ENCODE measurements at regions not wholly inside any gene's neighbourhood (a gene's known extent, or its start where the extent isn't known, plus 50 kb on each side); places are given as distances from the start of the nearest gene placed in this dataset.

- no peak for DNase-seq (ENCODE audit: low spot score)
Observed at GRCh38 chr20:50344232-50345071, 153.8 kb downstream of the CEBPB start.

DNA sequence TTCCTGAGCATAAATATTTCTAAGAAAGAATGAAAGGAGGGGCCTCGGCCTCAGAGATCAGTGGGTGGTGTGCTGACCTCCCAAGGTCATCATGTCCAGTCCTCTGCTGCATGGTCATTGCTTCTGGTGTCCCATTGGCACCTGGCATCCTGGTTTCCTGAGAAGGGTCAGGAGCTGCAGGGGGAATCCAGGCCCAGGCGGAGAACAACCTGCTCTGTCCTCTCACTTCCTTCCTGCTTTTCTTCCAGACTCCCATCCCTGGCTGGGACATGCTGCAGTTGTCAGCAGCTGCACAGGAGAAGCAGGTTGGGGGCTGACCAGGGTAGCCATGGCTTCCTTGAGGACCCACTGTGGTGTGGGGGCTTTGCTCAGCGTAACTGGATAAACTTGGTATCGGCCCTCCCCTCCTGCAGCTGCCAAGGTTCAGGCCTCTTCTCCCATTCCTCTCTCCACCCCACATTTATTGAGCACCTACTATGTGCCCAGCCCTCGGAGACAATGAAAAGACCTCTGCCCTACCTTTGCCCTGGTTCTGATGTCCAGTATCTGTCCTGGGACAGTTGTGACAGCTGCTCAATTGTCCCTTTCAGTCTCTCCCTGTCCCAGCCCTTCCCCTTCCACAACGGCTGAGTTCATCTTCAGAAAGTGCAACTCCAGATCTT lies 155.2 kb downstream of the CEBPB start:
- DNase-seq (ENCODE audit: low spot score): no peak

- DNase-seq (ENCODE audit: low spot score): no peak
Observed at GRCh38 chr20:50346374-50347283, 156.0 kb downstream of the CEBPB start.

DNA sequence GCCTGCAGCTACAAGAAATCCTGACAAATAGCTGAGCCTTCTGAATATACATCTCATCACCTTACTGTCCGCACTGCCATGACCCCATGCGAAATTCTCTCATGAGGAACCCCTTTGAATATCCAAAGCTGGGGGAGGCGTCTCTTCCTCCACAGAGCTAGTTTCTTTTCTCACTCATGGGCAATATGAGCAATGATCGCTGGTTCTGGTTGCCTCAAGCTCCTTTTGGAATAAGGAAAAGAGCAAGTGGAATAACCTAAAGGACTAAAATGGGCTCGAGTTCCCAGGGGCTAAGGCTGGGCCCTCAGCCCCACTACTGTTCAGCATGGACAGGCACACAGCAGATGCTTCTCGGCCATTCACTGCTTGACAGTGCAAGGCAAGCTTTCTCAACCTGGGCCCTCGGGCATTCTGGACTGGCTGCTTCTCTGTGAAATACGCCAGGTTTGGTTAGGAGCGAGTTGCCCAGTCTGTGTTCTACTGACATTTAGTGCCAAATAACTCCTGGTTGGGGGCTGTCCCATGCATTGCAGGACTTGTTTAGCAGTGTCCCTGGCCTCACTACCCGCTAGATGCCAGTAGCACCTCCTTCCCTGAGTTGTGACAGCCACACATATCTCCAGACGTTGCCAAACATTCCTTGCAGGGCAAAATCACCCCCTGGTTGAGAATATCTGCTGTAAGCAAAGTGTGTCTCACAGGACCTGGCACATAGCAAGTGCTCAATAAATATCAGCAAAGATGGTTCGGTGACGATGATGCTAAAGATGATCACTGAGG lies 156.8 kb downstream of the CEBPB start:
- DNase-seq (ENCODE audit: low spot score): no peak

DNA sequence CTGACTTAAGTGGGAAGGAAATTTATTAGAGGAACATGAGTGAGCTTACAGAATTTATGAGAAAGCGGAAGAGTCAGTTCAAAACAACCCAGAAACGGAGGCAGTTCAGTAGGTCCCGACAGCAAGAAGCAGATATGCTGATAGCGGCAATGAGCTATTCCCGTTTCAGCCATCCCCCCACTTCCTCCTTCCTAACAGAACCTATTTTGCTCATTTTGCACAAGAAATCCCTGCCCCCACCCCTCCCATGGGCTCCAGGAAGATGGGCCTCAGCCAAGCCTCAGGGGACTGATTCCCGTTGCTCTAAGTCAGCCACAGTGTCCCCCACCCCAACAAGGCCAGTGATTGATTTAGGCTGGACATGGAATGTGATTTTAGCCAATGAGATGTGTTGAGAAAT lies 157.5 kb downstream of the CEBPB start:
- DNase-seq (ENCODE audit: low spot score): no peak

GRCh38 chr20:50350510-50351249 lies 159.5 kb upstream of the PTPN1 start:
- DNase-seq (ENCODE audit: low spot score): no peak

GRCh38 chr20:50351541-50351940 lies 158.6 kb upstream of the PTPN1 start:
- no peak for DNase-seq (ENCODE audit: low spot score)

GRCh38 chr20:50353289-50353961 lies 156.8 kb upstream of the PTPN1 start:
- DNase-seq (ENCODE audit: low spot score): no peak

- DNase-seq (ENCODE audit: low spot score): no peak
Observed at GRCh38 chr20:50354721-50355589, 155.2 kb upstream of the PTPN1 start.

- DNase-seq (ENCODE audit: low spot score): no peak
Observed at GRCh38 chr20:50355590-50356524, 154.3 kb upstream of the PTPN1 start.

- DNase-seq (ENCODE audit: low spot score): no peak
Observed at GRCh38 chr20:50356525-50356885, 153.7 kb upstream of the PTPN1 start.

DNA sequence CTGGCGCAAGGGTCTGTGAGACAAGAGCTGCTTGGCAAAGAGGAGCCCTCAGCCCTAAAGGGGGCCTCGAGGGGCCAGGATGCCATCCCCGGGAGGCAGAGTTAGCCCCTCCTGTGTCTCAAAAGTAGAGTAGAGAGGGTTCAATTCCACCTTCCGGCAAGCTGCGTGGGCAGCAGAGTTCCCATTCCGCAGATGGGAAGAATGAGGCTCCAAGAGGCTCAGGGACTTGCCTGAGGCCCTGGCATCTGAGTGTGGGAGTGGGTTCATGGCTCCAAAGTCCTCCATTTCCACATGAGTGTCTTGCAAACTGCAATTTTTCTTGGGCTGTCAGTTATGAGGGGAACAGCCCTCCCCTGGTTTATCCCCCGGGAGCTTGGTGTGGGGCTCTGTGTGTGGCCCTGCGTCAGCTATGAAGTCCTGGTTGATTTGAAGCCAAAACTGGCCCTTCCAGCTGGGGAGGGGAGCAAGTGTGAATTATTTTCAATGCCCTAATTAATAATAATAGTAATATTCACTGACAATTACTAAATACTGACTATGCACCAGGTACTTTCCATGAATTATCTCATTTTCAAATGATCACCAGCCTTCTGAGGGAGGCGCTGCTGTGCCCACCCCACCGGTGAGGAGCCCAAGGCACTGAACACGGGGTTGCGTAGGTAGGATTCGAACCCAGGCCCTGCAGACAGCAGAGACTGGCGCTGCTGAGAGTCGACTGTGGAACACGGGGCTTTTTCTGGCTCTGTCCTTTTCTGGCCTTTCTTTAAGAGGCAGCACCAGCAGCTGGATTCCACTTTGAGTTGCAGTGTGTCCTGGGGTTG lies 153.0 kb upstream of the PTPN1 start:
- DNase-seq (ENCODE audit: low spot score): no peak

- no peak for DNase-seq (ENCODE audit: low spot score)
Observed at GRCh38 chr20:50357783-50358161, 152.4 kb upstream of the PTPN1 start.

GRCh38 chr20:50358166-50358565 lies 152.0 kb upstream of the PTPN1 start:
- DNase-seq (ENCODE audit: low spot score): no peak

DNA sequence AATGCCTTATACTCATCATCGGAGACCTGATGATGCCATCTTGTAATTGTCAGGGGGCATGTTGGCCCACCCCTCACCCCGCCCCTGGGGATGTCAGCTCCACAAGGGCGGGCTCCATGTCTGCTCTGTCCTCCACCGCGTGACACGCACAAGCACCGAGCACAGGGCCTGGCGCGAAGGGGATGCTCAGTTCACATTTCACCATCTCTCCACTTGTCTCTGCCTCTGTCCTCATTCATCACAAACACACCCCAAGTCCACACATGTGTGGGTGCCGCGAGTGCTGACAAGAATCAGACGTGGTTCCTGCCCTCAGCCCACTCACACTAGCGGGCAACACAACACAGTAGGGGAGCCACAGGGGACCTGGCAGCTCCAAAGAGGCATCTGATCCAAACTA lies 151.2 kb upstream of the PTPN1 start:
- DNase-seq (ENCODE audit: low spot score): no peak

- DNase-seq (ENCODE audit: low spot score): no peak
Observed at GRCh38 chr20:50359607-50360217, 150.5 kb upstream of the PTPN1 start.

- DNase-seq (ENCODE audit: low spot score): no peak
Observed at GRCh38 chr20:50360218-50360672, 149.9 kb upstream of the PTPN1 start.

Measured in CD4-positive, alpha-beta T cell treated with Interleukin-15 for 4 hours (primary cell).